HEK293T (cell line): ENCODE measurements at regions not wholly inside any gene's neighbourhood (a gene's known extent, or its start where the extent isn't known, plus 50 kb on each side); places are given as distances from the start of the nearest gene placed in this dataset.

Source experiments
- ARNT ChIP-seq: fragments of 450-650 bp; IDR thresholded peaks from 2 replicates; pipeline ENCODE4 v1.6.1; 2017; ENCODE audit warnings: mild to moderate bottlenecking
- BHLHE40 ChIP-seq: fragments of 450-650 bp; IDR thresholded peaks from 2 replicates; pipeline ENCODE4 v1.6.1; 2016; ENCODE audit warnings: mild to moderate bottlenecking, moderate library complexity, borderline replicate concordance
- CTBP1 ChIP-seq: fragments of 450-650 bp; IDR thresholded peaks from 2 replicates; pipeline ENCODE4 v1.6.1; 2016; ENCODE audit warnings: borderline replicate concordance
- FOXA1 ChIP-seq: fragments of 450-650 bp; IDR thresholded peaks from 2 replicates; pipeline ENCODE4 v1.6.1; 2016; ENCODE audit warnings: mild to moderate bottlenecking
- FOXM1 ChIP-seq: fragments of 450-650 bp; IDR thresholded peaks from 2 replicates; pipeline ENCODE4 v1.6.1; 2017; ENCODE audit warnings: mild to moderate bottlenecking, borderline replicate concordance
- HDGF ChIP-seq: fragments of 450-650 bp; IDR thresholded peaks from 2 replicates; pipeline ENCODE4 v1.6.1; 2017; ENCODE audit warnings: antibody characterized with exemption, borderline replicate concordance
- NFRKB ChIP-seq: fragments of 450-650 bp; IDR thresholded peaks from 2 replicates; pipeline ENCODE4 v1.6.1; 2016; ENCODE audit warnings: mild to moderate bottlenecking, moderate library complexity
- PKNOX1 ChIP-seq: fragments of 450-650 bp; IDR thresholded peaks from 2 replicates; pipeline ENCODE4 v1.6.1; 2016
- SP1 ChIP-seq: fragments of 450-650 bp; IDR thresholded peaks from 2 replicates; pipeline ENCODE4 v1.6.1; 2017
- SUZ12 ChIP-seq: fragments of 450-650 bp; IDR thresholded peaks from 2 replicates; pipeline ENCODE4 v1.6.1; 2016; ENCODE audit warnings: mild to moderate bottlenecking

GRCh38 chr1:80085067-80085466 lies 1078.5 kb upstream of the ADGRL4 start:
- TF ChIP-seq FOXA1 (no peak), SP1 (no peak), FOXM1 (no peak), ARNT (no peak), BHLHE40 (no peak), NFRKB (no peak), SUZ12 (no peak), CTBP1 (no peak), PKNOX1 (no peak), HDGF (no peak)
